Activated T-cell treated with anti-CD3 and anti-CD28 coated beads, Interleukin-2, amount 50 U/mL, for 24 hours (primary cell): ENCODE measurements at regions not wholly inside any gene's neighbourhood (a gene's known extent, or its start where the extent isn't known, plus 50 kb on each side); places are given as distances from the start of the nearest gene placed in this dataset.

ENCODE experiments used
- DNase-seq: peaks from one replicate; pipeline ENCODE4 v3.0.0-alpha.2; 2020
- H3K27ac Mint-ChIP-seq: 2 replicates; pipeline ENCODE4 v1.8.0; 2020; ENCODE audit warnings: mild to moderate bottlenecking, mixed read lengths
- H3K27me3 Mint-ChIP-seq: 2 replicates; pipeline ENCODE4 v1.8.0; 2020; ENCODE audit warnings: mixed read lengths
- H3K36me3 Mint-ChIP-seq: 2 replicates; pipeline ENCODE4 v1.8.0; 2020; ENCODE audit warnings: low read depth, mixed read lengths
- H3K4me1 Mint-ChIP-seq: 2 replicates; pipeline ENCODE4 v1.8.0; 2020; ENCODE audit warnings: low read depth, mixed read lengths
- H3K4me3 Mint-ChIP-seq: 2 replicates; pipeline ENCODE4 v1.8.0; 2020; ENCODE audit warnings: mild to moderate bottlenecking, moderate library complexity, mixed read lengths
- H3K9me3 Mint-ChIP-seq: 2 replicates; pipeline ENCODE4 v1.8.0; 2020; ENCODE audit warnings: mixed read lengths

GRCh38 chr1:168906367-168906766 lies 177.4 kb upstream of the DPT start:
- peaks cover 8% of the 10 kb centered on the region for H3K27me3 Mint-ChIP-seq
- no peak for DNase-seq
- no peaks in the 10 kb centered on the region for H3K36me3 Mint-ChIP-seq
- H3K4me1 Mint-ChIP-seq = no peaks in the 10 kb centered on the region
- no peaks in the 10 kb centered on the region for H3K9me3 Mint-ChIP-seq
- no peak overlapping the region for H3K4me3 Mint-ChIP-seq
- no peak overlapping the region for H3K27ac Mint-ChIP-seq

- Mint-ChIP-seq H3K36me3 (no peaks in the 10 kb centered on the region), H3K27me3 (peaks cover 10% of the 10 kb centered on the region), H3K4me1 (no peaks in the 10 kb centered on the region), H3K27ac (no peak overlapping the region), H3K4me3 (no peak overlapping the region), H3K9me3 (no peaks in the 10 kb centered on the region)
- no peak for DNase-seq
Measured at GRCh38 chr1:168907053-168907452, 178.0 kb upstream of the DPT start.

- DNase-seq = no peak
- H3K4me1 Mint-ChIP-seq = no peaks in the 10 kb centered on the region
- H3K9me3 Mint-ChIP-seq = no peaks in the 10 kb centered on the region
- H3K27ac Mint-ChIP-seq = no peak overlapping the region
- peaks cover 11% of the 10 kb centered on the region for H3K27me3 Mint-ChIP-seq
- H3K36me3 Mint-ChIP-seq = no peaks in the 10 kb centered on the region
- no peak overlapping the region for H3K4me3 Mint-ChIP-seq
Measured at GRCh38 chr1:168907786-168908348, 178.9 kb upstream of the DPT start.

GRCh38 chr1:168910403-168910802 lies 181.4 kb upstream of the DPT start:
- Mint-ChIP-seq H3K9me3 (no peaks in the 10 kb centered on the region), H3K27me3 (peaks cover 11% of the 10 kb centered on the region), H3K4me3 (no peak overlapping the region), H3K36me3 (no peaks in the 10 kb centered on the region), H3K4me1 (no peaks in the 10 kb centered on the region), H3K27ac (no peak overlapping the region)
- no peak for DNase-seq

- DNase-seq = no peak
- Mint-ChIP-seq H3K9me3 (no peaks in the 10 kb centered on the region), H3K4me3 (no peak overlapping the region), H3K4me1 (no peaks in the 10 kb centered on the region), H3K36me3 (no peaks in the 10 kb centered on the region), H3K27ac (no peak overlapping the region), H3K27me3 (peaks cover 11% of the 10 kb centered on the region)
Measured at GRCh38 chr1:168911370-168911769, 182.4 kb upstream of the DPT start.

GRCh38 chr1:168913711-168914463 lies 184.9 kb upstream of the DPT start:
- no peak for DNase-seq
- no peaks in the 10 kb centered on the region for H3K9me3 Mint-ChIP-seq
- no peak overlapping the region for H3K27ac Mint-ChIP-seq
- no peak overlapping the region for H3K4me3 Mint-ChIP-seq
- no peaks in the 10 kb centered on the region for H3K4me1 Mint-ChIP-seq
- H3K36me3 Mint-ChIP-seq = no peaks in the 10 kb centered on the region
- H3K27me3 Mint-ChIP-seq = peaks cover 11% of the 10 kb centered on the region

GRCh38 chr1:168917309-168917708 lies 188.3 kb upstream of the DPT start:
- Mint-ChIP-seq H3K27ac (no peak overlapping the region), H3K4me3 (no peak overlapping the region), H3K36me3 (no peaks in the 10 kb centered on the region), H3K27me3 (no peaks in the 10 kb centered on the region), H3K4me1 (peaks cover 8% of the 10 kb centered on the region), H3K9me3 (no peaks in the 10 kb centered on the region)
- no peak for DNase-seq

- Mint-ChIP-seq H3K27me3 (no peaks in the 10 kb centered on the region), H3K4me3 (no peak overlapping the region), H3K27ac (no peak overlapping the region), H3K4me1 (peaks cover 8% of the 10 kb centered on the region), H3K36me3 (no peaks in the 10 kb centered on the region), H3K9me3 (no peaks in the 10 kb centered on the region)
- no peak for DNase-seq
Measured at GRCh38 chr1:168917796-168918195, 188.7 kb upstream of the ATP1B1 start.

GRCh38 chr1:168918860-168919741 lies 187.4 kb upstream of the ATP1B1 start:
- H3K4me1 Mint-ChIP-seq = peaks cover 8% of the 10 kb centered on the region
- no peak overlapping the region for H3K27ac Mint-ChIP-seq
- no peaks in the 10 kb centered on the region for H3K36me3 Mint-ChIP-seq
- no peaks in the 10 kb centered on the region for H3K27me3 Mint-ChIP-seq
- H3K9me3 Mint-ChIP-seq = no peaks in the 10 kb centered on the region
- no peak overlapping the region for H3K4me3 Mint-ChIP-seq
- DNase-seq = no peak

- no peak overlapping the region for H3K27ac Mint-ChIP-seq
- DNase-seq = no peak
- no peaks in the 10 kb centered on the region for H3K9me3 Mint-ChIP-seq
- H3K4me3 Mint-ChIP-seq = no peak overlapping the region
- no peaks in the 10 kb centered on the region for H3K36me3 Mint-ChIP-seq
- H3K27me3 Mint-ChIP-seq = peaks cover 2% of the 10 kb centered on the region
- H3K4me1 Mint-ChIP-seq = peaks cover 8% of the 10 kb centered on the region
Measured at GRCh38 chr1:168920456-168921094, 185.9 kb upstream of the ATP1B1 start.

- Mint-ChIP-seq H3K4me3 (no peak overlapping the region), H3K9me3 (no peaks in the 10 kb centered on the region), H3K36me3 (no peaks in the 10 kb centered on the region), H3K27ac (no peak overlapping the region), H3K27me3 (peaks cover 6% of the 10 kb centered on the region), H3K4me1 (peaks cover 8% of the 10 kb centered on the region)
- DNase-seq = no peak
Measured at GRCh38 chr1:168921629-168922028, 184.9 kb upstream of the ATP1B1 start.

GRCh38 chr1:168923521-168924136 lies 182.9 kb upstream of the ATP1B1 start:
- DNase-seq = no peak
- peaks cover 19% of the 10 kb centered on the region for H3K27me3 Mint-ChIP-seq
- H3K4me3 Mint-ChIP-seq = no peak overlapping the region
- H3K9me3 Mint-ChIP-seq = no peaks in the 10 kb centered on the region
- H3K27ac Mint-ChIP-seq = no peak overlapping the region
- H3K4me1 Mint-ChIP-seq = peaks cover 8% of the 10 kb centered on the region
- no peaks in the 10 kb centered on the region for H3K36me3 Mint-ChIP-seq

- no peak overlapping the region for H3K4me3 Mint-ChIP-seq
- peaks cover 30% of the 10 kb centered on the region for H3K27me3 Mint-ChIP-seq
- H3K36me3 Mint-ChIP-seq = no peaks in the 10 kb centered on the region
- no peak for DNase-seq
- peaks cover 8% of the 10 kb centered on the region for H3K4me1 Mint-ChIP-seq
- H3K9me3 Mint-ChIP-seq = no peaks in the 10 kb centered on the region
- H3K27ac Mint-ChIP-seq = no peak overlapping the region
Measured at GRCh38 chr1:168924976-168925375, 181.5 kb upstream of the ATP1B1 start.

- Mint-ChIP-seq H3K27ac (no peak overlapping the region), H3K4me1 (peaks cover 8% of the 10 kb centered on the region), H3K9me3 (no peaks in the 10 kb centered on the region), H3K36me3 (no peaks in the 10 kb centered on the region), H3K4me3 (no peak overlapping the region), H3K27me3 (peaks cover 32% of the 10 kb centered on the region)
- no peak for DNase-seq
Measured at GRCh38 chr1:168926236-168926635, 180.3 kb upstream of the ATP1B1 start.
